ENCODE measurements at regions not wholly inside any gene's neighbourhood (a gene's known extent, or its start where the extent isn't known, plus 50 kb on each side); places are given as distances from the start of the nearest gene placed in this dataset.
A peak's percentile ranks its signal among the peaks of the same experiment; 100 is the strongest.

- CTCF ChIA-PET, result interaction anchor here (1.5 kb wide), 1 partner anchor 216 kb away, joined by 9 read pairs; the partner anchor contains the start of gene TRIB2
- H3K4me3 Mint-ChIP-seq, result no peak overlapping the region
- peak overlapping the region; percentile 71 for H3K27ac Mint-ChIP-seq
These were observed 215.8 kb upstream of the TRIB2 start for GRCh38 chr2:12500899-12501298.

GRCh38 chr2:12501469-12502158 lies 215.1 kb upstream of the TRIB2 start:
- peak; percentile 89 for DNase-seq
- ChIA-PET POLR2A (interaction anchor here (1.0 kb wide), 1 partner anchor 11 kb away, joined by 3 read pairs; no protein-coding TSS in a partner anchor), CTCF (interaction anchor here (0.7 to 1.5 kb wide), 3 partner anchors 9 to 215 kb away, joined by 3 to 9 read pairs (median 3); partner anchors contain the start of gene TRIB2)
- no peaks in the 10 kb centered on the region for H3K9me3 Mint-ChIP-seq
- intact Hi-C loops (cut with micrococcal nuclease), result loop anchor here (1.0 to 5.0 kb wide), 7 partner anchors 8 to 749 kb away; no protein-coding TSS in a partner anchor
- H3K36me3 Mint-ChIP-seq, result peaks cover 3% of the 10 kb centered on the region
- peak overlapping the region; percentile 17 for H3K4me3 Mint-ChIP-seq
- H3K4me1 Mint-ChIP-seq (ENCODE audit: low read depth), result peaks cover 92% of the 10 kb centered on the region
- no peaks in the 10 kb centered on the region for H3K27me3 Mint-ChIP-seq
- peak overlapping the region; percentile 71 for H3K27ac Mint-ChIP-seq

More at GRCh38 chr2:12500899-12501298, 215.8 kb upstream of the TRIB2 start:
- H3K27me3 Mint-ChIP-seq, result no peaks in the 10 kb centered on the region
- no peak for DNase-seq
- intact Hi-C loops (cut with micrococcal nuclease), result loop anchor here (1.0 to 5.0 kb wide), 6 partner anchors 8 to 749 kb away; no protein-coding TSS in a partner anchor
- no peaks in the 10 kb centered on the region for H3K9me3 Mint-ChIP-seq
- H3K4me1 Mint-ChIP-seq (ENCODE audit: low read depth), result peaks cover 92% of the 10 kb centered on the region
- POLR2A ChIA-PET, result no interaction called here
- H3K36me3 Mint-ChIP-seq, result peaks cover 3% of the 10 kb centered on the region

- Mint-ChIP-seq H3K36me3 (peaks cover 3% of the 10 kb centered on the region), H3K27me3 (no peaks in the 10 kb centered on the region), H3K4me1 (ENCODE audit: low read depth) (peaks cover 95% of the 10 kb centered on the region), H3K9me3 (no peaks in the 10 kb centered on the region), H3K27ac (peak overlapping the region; percentile 79), H3K4me3 (peak overlapping the region; percentile 22)
- intact Hi-C loops (cut with micrococcal nuclease), result loop anchor here (1.0 to 5.0 kb wide), 6 partner anchors 90 to 750 kb away; no protein-coding TSS in a partner anchor
- POLR2A ChIA-PET, result interaction anchor here (1.3 to 1.7 kb wide), 2 partner anchors 12 to 199 kb away, joined by 3 to 5 read pairs; no protein-coding TSS in a partner anchor
- peak; percentile 70 for DNase-seq
- CTCF ChIA-PET, result interaction anchor here (1.4 to 2.5 kb wide), 4 partner anchors 9 to 213 kb away, joined by 3 to 12 read pairs (median 5); partner anchors contain the start of gene TRIB2
These were observed 214.0 kb upstream of the TRIB2 start for GRCh38 chr2:12502759-12503158.

GRCh38 chr2:12504443-12504842 lies 212.3 kb upstream of the TRIB2 start:
- H3K4me1 Mint-ChIP-seq (ENCODE audit: low read depth), result peaks cover 93% of the 10 kb centered on the region
- intact Hi-C loops (cut with micrococcal nuclease), result loop anchor here (1.0 to 5.0 kb wide), 7 partner anchors 10 to 752 kb away; no protein-coding TSS in a partner anchor
- H3K4me3 Mint-ChIP-seq, result no peak overlapping the region
- POLR2A ChIA-PET, result interaction anchor here (0.9 to 1.7 kb wide), 3 partner anchors 13 to 62 kb away, joined by 3 to 10 read pairs (median 4); no protein-coding TSS in a partner anchor
- H3K9me3 Mint-ChIP-seq, result no peaks in the 10 kb centered on the region
- no peaks in the 10 kb centered on the region for H3K27me3 Mint-ChIP-seq
- peak overlapping the region; percentile 65 for H3K27ac Mint-ChIP-seq
- CTCF ChIA-PET, result interaction anchor here (1.7 to 2.5 kb wide), 3 partner anchors 11 to 212 kb away, joined by 4 to 12 read pairs (median 6); partner anchors contain the start of gene TRIB2
- H3K36me3 Mint-ChIP-seq, result peaks cover 5% of the 10 kb centered on the region
- DNase-seq, result peak; percentile 66

GRCh38 chr2:12506846-12507245 lies 209.9 kb upstream of the TRIB2 start:
- peak overlapping the region; percentile 9 for H3K4me3 Mint-ChIP-seq
- peak overlapping the region; percentile 33 for H3K27ac Mint-ChIP-seq
- intact Hi-C loops (cut with micrococcal nuclease), result loop anchor here (2.0 to 5.0 kb wide), 4 partner anchors 14 to 350 kb away; partner anchors contain the start of gene TRIB2
- no peaks in the 10 kb centered on the region for H3K9me3 Mint-ChIP-seq
- H3K36me3 Mint-ChIP-seq, result peaks cover 9% of the 10 kb centered on the region
- H3K4me1 Mint-ChIP-seq (ENCODE audit: low read depth), result peaks cover 80% of the 10 kb centered on the region
- no peak for DNase-seq
- ChIA-PET CTCF (interaction anchor here (0.8 kb wide), 1 partner anchor 424 kb away, joined by 3 read pairs; no protein-coding TSS in a partner anchor), POLR2A (interaction anchor here (0.6 to 0.9 kb wide), 2 partner anchors 28 to 48 kb away, joined by 3 read pairs; no protein-coding TSS in a partner anchor)
- no peaks in the 10 kb centered on the region for H3K27me3 Mint-ChIP-seq

GRCh38 chr2:12507295-12507694 lies 209.4 kb upstream of the TRIB2 start:
- intact Hi-C loops (cut with micrococcal nuclease), result loop anchor here (2.0 to 5.0 kb wide), 4 partner anchors 14 to 350 kb away; partner anchors contain the start of gene TRIB2
- H3K4me1 Mint-ChIP-seq (ENCODE audit: low read depth), result peaks cover 77% of the 10 kb centered on the region
- ChIA-PET CTCF (interaction anchor here (0.8 kb wide), 1 partner anchor 423 kb away, joined by 3 read pairs; no protein-coding TSS in a partner anchor), POLR2A (interaction anchor here (0.6 to 0.9 kb wide), 2 partner anchors 27 to 48 kb away, joined by 3 read pairs; no protein-coding TSS in a partner anchor)
- no peaks in the 10 kb centered on the region for H3K9me3 Mint-ChIP-seq
- H3K27me3 Mint-ChIP-seq, result no peaks in the 10 kb centered on the region
- peaks cover 10% of the 10 kb centered on the region for H3K36me3 Mint-ChIP-seq
- H3K27ac Mint-ChIP-seq, result peak overlapping the region; percentile 33
- DNase-seq, result peak; percentile 88
- H3K4me3 Mint-ChIP-seq, result peak overlapping the region; percentile 27

GRCh38 chr2:12510070-12510469 lies 206.7 kb upstream of the TRIB2 start:
- ChIA-PET POLR2A (interaction anchor here (0.8 kb wide), 1 partner anchor 22 kb away, joined by 3 read pairs; no protein-coding TSS in a partner anchor), CTCF (no interaction called here)
- intact Hi-C loops (cut with micrococcal nuclease), result no loop called here
- no peak overlapping the region for H3K4me3 Mint-ChIP-seq
- peaks cover 7% of the 10 kb centered on the region for H3K36me3 Mint-ChIP-seq
- DNase-seq, result no peak
- H3K9me3 Mint-ChIP-seq, result no peaks in the 10 kb centered on the region
- H3K27me3 Mint-ChIP-seq, result no peaks in the 10 kb centered on the region
- H3K4me1 Mint-ChIP-seq (ENCODE audit: low read depth), result peaks cover 71% of the 10 kb centered on the region
- H3K27ac Mint-ChIP-seq, result no peak overlapping the region

- POLR2A ChIA-PET, result no interaction called here
- no peak overlapping the region for H3K4me3 Mint-ChIP-seq
- H3K4me1 Mint-ChIP-seq (ENCODE audit: low read depth), result peaks cover 56% of the 10 kb centered on the region
- CTCF ChIA-PET, result no interaction called here
- no peaks in the 10 kb centered on the region for H3K9me3 Mint-ChIP-seq
- intact Hi-C loops (cut with micrococcal nuclease), result no loop called here
- H3K36me3 Mint-ChIP-seq, result peaks cover 7% of the 10 kb centered on the region
- no peak for DNase-seq
- H3K27me3 Mint-ChIP-seq, result no peaks in the 10 kb centered on the region
- no peak overlapping the region for H3K27ac Mint-ChIP-seq
These were observed 203.4 kb upstream of the TRIB2 start for GRCh38 chr2:12513339-12513738.

- peaks cover 5% of the 10 kb centered on the region for H3K36me3 Mint-ChIP-seq
- ChIA-PET CTCF (no interaction called here), POLR2A (no interaction called here)
- intact Hi-C loops (cut with micrococcal nuclease), result loop anchor here (1.0 kb wide), 1 partner anchor 10 kb away; no protein-coding TSS in a partner anchor
- peak overlapping the region; percentile 26 for H3K27ac Mint-ChIP-seq
- peak overlapping the region; percentile 9 for H3K4me3 Mint-ChIP-seq
- H3K9me3 Mint-ChIP-seq, result no peaks in the 10 kb centered on the region
- H3K27me3 Mint-ChIP-seq, result no peaks in the 10 kb centered on the region
- H3K4me1 Mint-ChIP-seq (ENCODE audit: low read depth), result peaks cover 51% of the 10 kb centered on the region
- DNase-seq, result no peak
These were observed 202.6 kb upstream of the TRIB2 start for GRCh38 chr2:12514168-12514567.

- CTCF ChIA-PET, result interaction anchor here (0.8 kb wide), 1 partner anchor 202 kb away, joined by 3 read pairs; the partner anchor contains the start of gene TRIB2
- no peaks in the 10 kb centered on the region for H3K27me3 Mint-ChIP-seq
- POLR2A ChIA-PET, result interaction anchor here (0.9 kb wide), 1 partner anchor 84 kb away, joined by 3 read pairs; no protein-coding TSS in a partner anchor
- H3K4me1 Mint-ChIP-seq (ENCODE audit: low read depth), result peaks cover 46% of the 10 kb centered on the region
- intact Hi-C loops (cut with micrococcal nuclease), result loop anchor here (1.0 kb wide), 1 partner anchor 11 kb away; no protein-coding TSS in a partner anchor
- peaks cover 5% of the 10 kb centered on the region for H3K36me3 Mint-ChIP-seq
- H3K4me3 Mint-ChIP-seq, result peak overlapping the region; percentile 9
- no peaks in the 10 kb centered on the region for H3K9me3 Mint-ChIP-seq
- peak overlapping the region; percentile 26 for H3K27ac Mint-ChIP-seq
- DNase-seq, result peak; percentile 54
These were observed 201.9 kb upstream of the TRIB2 start for GRCh38 chr2:12514631-12515437.

- H3K4me1 Mint-ChIP-seq (ENCODE audit: low read depth), result peaks cover 43% of the 10 kb centered on the region
- no peak overlapping the region for H3K27ac Mint-ChIP-seq
- H3K4me3 Mint-ChIP-seq, result no peak overlapping the region
- intact Hi-C loops (cut with micrococcal nuclease), result no loop called here
- ChIA-PET POLR2A (interaction anchor here (0.9 kb wide), 1 partner anchor 85 kb away, joined by 3 read pairs; no protein-coding TSS in a partner anchor), CTCF (no interaction called here)
- no peaks in the 10 kb centered on the region for H3K9me3 Mint-ChIP-seq
- H3K27me3 Mint-ChIP-seq, result no peaks in the 10 kb centered on the region
- peaks cover 2% of the 10 kb centered on the region for H3K36me3 Mint-ChIP-seq
- DNase-seq, result no peak
These were observed 200.9 kb upstream of the TRIB2 start for GRCh38 chr2:12515871-12516270.

Measured in activated CD4-positive, alpha-beta memory T cell treated with anti-CD3 and anti-CD28 coated beads for 36 hours (primary cell).